Spleen (tissue), 7 donors: ENCODE measurements at regions not wholly inside any gene's neighbourhood (a gene's known extent, or its start where the extent isn't known, plus 50 kb on each side); places are given as distances from the start of the nearest gene placed in this dataset.

Experiments
- POLR2A ChIP-seq, 3 donors: fragments of 450-650 bp; IDR thresholded peaks; one replicate each; pipeline ENCODE4 v1.5.1; 2017; ENCODE audit warnings: antibody characterized with exemption in 3 of 3, mild to moderate bottlenecking in 1 of 3
- POLR2AphosphoS5 ChIP-seq, 3 donors: sonication (generic); formaldehyde crosslinking; IDR thresholded peaks; one replicate each; pipeline ENCODE4 v1.5.1; 2017; ENCODE audit warnings: antibody characterized with exemption in 3 of 3
- TF ChIP-seq, protein P1 (sequence below), 11 experiments: fragments of 200-600 bp in 7 of 11; fragments of 450-650 bp in 4 of 11; sonication (generic) in 4 of 11; IDR thresholded peaks in 8 of 11; conservative IDR thresholded peaks in 3 of 11; 1 replicate in 7 of 11; 2 replicates in 4 of 11; pipeline versions ENCODE4 v1.4.0 to v1.8.0; 2016 to 2021; ENCODE audit warnings: antibody characterized with exemption in 11 of 11, inconsistent platforms in 4 of 11, mild to moderate bottlenecking in 1 of 11
- donor health status: DM: no; HTN: no; CAD: no; lungs with moderate emphysema.
- donor health status: DM: no; HTN: no; CAD: no.
- donor health status: DM: no; HTN: no; CAD: no.

DNA sequence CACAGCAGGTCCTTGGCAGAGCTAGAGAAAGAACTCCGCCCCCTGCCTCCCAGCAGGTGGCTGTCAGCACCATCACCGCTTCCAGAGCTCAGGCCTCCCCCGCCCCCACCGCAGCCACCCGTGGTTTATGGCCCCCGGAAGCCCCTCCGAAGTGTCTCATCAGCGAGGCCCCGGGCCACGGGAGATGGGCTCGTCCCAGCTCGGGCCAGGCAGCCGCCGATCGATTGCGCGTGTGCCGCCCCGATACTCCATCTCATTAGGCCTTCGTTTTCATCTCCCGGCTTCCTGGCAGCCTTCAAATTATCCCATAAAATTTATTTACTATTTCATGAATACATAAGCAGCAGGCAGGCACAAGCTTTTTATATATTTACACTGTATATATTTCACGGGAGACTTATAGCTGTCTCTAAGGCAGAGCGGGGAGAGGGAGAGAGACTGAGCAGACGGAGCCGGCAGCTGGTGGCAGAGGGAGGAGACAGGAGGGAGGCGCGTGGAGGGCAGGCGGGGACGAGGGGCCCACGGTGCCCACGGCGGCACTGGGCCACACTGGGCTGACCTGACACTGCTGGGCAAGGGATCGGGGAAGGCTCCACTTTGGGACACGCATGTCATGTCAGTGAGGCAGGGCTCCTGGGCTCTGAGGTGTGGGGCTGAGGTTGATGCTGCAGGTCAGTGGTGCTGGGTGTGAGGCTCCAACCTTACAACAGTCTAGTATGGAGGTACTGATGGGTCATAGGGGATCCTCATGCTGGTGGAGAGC lies 241.2 kb downstream of the RBM19 start:
- TF ChIP-seq POLR2AphosphoS5 (IDR thresholded peaks at IDR 0.05) (no peak), POLR2A (IDR thresholded peaks at IDR 0.05) (no peak)
- TF ChIP-seq, protein P1, sequence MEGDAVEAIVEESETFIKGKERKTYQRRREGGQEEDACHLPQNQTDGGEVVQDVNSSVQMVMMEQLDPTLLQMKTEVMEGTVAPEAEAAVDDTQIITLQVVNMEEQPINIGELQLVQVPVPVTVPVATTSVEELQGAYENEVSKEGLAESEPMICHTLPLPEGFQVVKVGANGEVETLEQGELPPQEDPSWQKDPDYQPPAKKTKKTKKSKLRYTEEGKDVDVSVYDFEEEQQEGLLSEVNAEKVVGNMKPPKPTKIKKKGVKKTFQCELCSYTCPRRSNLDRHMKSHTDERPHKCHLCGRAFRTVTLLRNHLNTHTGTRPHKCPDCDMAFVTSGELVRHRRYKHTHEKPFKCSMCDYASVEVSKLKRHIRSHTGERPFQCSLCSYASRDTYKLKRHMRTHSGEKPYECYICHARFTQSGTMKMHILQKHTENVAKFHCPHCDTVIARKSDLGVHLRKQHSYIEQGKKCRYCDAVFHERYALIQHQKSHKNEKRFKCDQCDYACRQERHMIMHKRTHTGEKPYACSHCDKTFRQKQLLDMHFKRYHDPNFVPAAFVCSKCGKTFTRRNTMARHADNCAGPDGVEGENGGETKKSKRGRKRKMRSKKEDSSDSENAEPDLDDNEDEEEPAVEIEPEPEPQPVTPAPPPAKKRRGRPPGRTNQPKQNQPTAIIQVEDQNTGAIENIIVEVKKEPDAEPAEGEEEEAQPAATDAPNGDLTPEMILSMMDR (IDR thresholded peaks at IDR 0.05 in 8 of 11, conservative IDR thresholded peaks at IDR 0.05 in 3 of 11): no peak
